ENCODE measurements at regions not wholly inside any gene's neighbourhood (a gene's known extent, or its start where the extent isn't known, plus 50 kb on each side); places are given as distances from the start of the nearest gene placed in this dataset.

GRCh38 chr2:104120171-104120570, 733.7 kb upstream of the POU3F3 start:
- TF ChIP-seq, protein P1, sequence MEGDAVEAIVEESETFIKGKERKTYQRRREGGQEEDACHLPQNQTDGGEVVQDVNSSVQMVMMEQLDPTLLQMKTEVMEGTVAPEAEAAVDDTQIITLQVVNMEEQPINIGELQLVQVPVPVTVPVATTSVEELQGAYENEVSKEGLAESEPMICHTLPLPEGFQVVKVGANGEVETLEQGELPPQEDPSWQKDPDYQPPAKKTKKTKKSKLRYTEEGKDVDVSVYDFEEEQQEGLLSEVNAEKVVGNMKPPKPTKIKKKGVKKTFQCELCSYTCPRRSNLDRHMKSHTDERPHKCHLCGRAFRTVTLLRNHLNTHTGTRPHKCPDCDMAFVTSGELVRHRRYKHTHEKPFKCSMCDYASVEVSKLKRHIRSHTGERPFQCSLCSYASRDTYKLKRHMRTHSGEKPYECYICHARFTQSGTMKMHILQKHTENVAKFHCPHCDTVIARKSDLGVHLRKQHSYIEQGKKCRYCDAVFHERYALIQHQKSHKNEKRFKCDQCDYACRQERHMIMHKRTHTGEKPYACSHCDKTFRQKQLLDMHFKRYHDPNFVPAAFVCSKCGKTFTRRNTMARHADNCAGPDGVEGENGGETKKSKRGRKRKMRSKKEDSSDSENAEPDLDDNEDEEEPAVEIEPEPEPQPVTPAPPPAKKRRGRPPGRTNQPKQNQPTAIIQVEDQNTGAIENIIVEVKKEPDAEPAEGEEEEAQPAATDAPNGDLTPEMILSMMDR (IDR thresholded peaks at IDR 0.05; ENCODE audit: poor library complexity) = no peak
- no peak for TF ChIP-seq EZH2 (IDR thresholded peaks at IDR 0.05; ENCODE audit: borderline replicate concordance)
